Liver (tissue), 3 donors: ENCODE measurements at regions not wholly inside any gene's neighbourhood (a gene's known extent, or its start where the extent isn't known, plus 50 kb on each side); places are given as distances from the start of the nearest gene placed in this dataset.

Experiments used
- ATF3 ChIP-seq: IDR thresholded peaks from 2 replicates; pipeline ENCODE4 v1.6.1; 2016; ENCODE audit warnings: antibody characterized with exemption
- CTCF ChIP-seq: fragments of 150-350 bp; IDR thresholded peaks from 2 replicates; pipeline ENCODE4 v1.5.1; 2017; ENCODE audit warnings: improper control_type of control experiment, low read depth, low read length; ENCODE audit not compliant: missing input control
- EGR1 ChIP-seq, 2 donors: IDR thresholded peaks; 2 replicates each; pipeline ENCODE4 v1.6.1; 2016 to 2018; ENCODE audit warnings: antibody characterized with exemption in 2 of 2, low read depth in 2 of 2
- GABPA ChIP-seq, 2 donors: IDR thresholded peaks in 1 of 2; conservative IDR thresholded peaks in 1 of 2; 2 replicates each; pipeline ENCODE4 v1.6.1; 2016; ENCODE audit warnings: antibody characterized with exemption in 2 of 2, mild to moderate bottlenecking in 1 of 2, moderate library complexity in 1 of 2
- JUND ChIP-seq, 2 donors: IDR thresholded peaks; 2 replicates each; pipeline ENCODE4 v1.6.1; 2016; ENCODE audit warnings: antibody characterized with exemption in 2 of 2
- MAX ChIP-seq: IDR thresholded peaks from 2 replicates; pipeline ENCODE4 v1.6.1; 2016; ENCODE audit warnings: antibody characterized with exemption
- NR2F2 ChIP-seq: IDR thresholded peaks from 2 replicates; pipeline ENCODE4 v1.6.1; 2016; ENCODE audit warnings: antibody characterized with exemption
- REST ChIP-seq: IDR thresholded peaks from 2 replicates; pipeline ENCODE4 v1.6.1; 2016; ENCODE audit warnings: antibody characterized with exemption, mild to moderate bottlenecking
- RXRA ChIP-seq, 2 donors: IDR thresholded peaks; 2 replicates each; pipeline ENCODE4 v1.6.1; 2017 to 2018; ENCODE audit warnings: antibody characterized with exemption in 2 of 2, mild to moderate bottlenecking in 1 of 2
- SP1 ChIP-seq: IDR thresholded peaks from 2 replicates; pipeline ENCODE4 v1.6.1; 2018; ENCODE audit warnings: antibody characterized with exemption, mild to moderate bottlenecking
- TAF1 ChIP-seq: conservative IDR thresholded peaks from 2 replicates; pipeline ENCODE4 v1.6.1; 2016; ENCODE audit warnings: antibody characterized with exemption, mild to moderate bottlenecking
- YY1 ChIP-seq: IDR thresholded peaks from 2 replicates; pipeline ENCODE4 v1.6.1; 2016; ENCODE audit warnings: antibody characterized with exemption, mild to moderate bottlenecking
- ZBTB33 ChIP-seq: IDR thresholded peaks from 2 replicates; pipeline ENCODE4 v1.6.1; 2016; ENCODE audit warnings: antibody characterized with exemption
- donor health status: healthy.
- donor health status: healthy.

- TF ChIP-seq CTCF (no peak), GABPA (IDR thresholded peaks at IDR 0.05 in 1 of 2, conservative IDR thresholded peaks at IDR 0.05 in 1 of 2) (no peak), TAF1 (no peak), YY1 (no peak), EGR1 (IDR thresholded peaks at IDR 0.05; ENCODE audit: low read depth in 2 of 2) (no peak), MAX (no peak), ATF3 (no peak), REST (no peak), JUND (IDR thresholded peaks at IDR 0.05) (no peak), NR2F2 (no peak), RXRA (IDR thresholded peaks at IDR 0.05) (no peak), ZBTB33 (no peak), SP1 (no peak)
Observed at GRCh38 chr6:142695016-142695415, 250.0 kb downstream of the HIVEP2 start.
